Body of pancreas (tissue), 4 donors: ENCODE measurements at regions not wholly inside any gene's neighbourhood (a gene's known extent, or its start where the extent isn't known, plus 50 kb on each side); places are given as distances from the start of the nearest gene placed in this dataset.
A peak's percentile ranks its signal among the peaks of the same experiment; 100 is the strongest.
"Not testable (repeated sequence)": the region's sequence is repeated elsewhere in the genome, so short reads cannot be mapped to it uniquely, and the experiment has no call there.

Experiments
- ATAC-seq: fragments of 150-250 bp; one replicate; pipeline ENCODE4 v1.9.1; 2016
- DNase-seq, 4 donors: peaks; one replicate each; pipeline ENCODE4 v3.0.0-alpha.2; 2019
- H3K27ac ChIP-seq, 4 donors: fragments of 200-600 bp; sonication (generic); 1 replicate in 3 of 4; 2 replicates in 1 of 4; pipeline versions ENCODE4 v1.5.1 to v1.6.1; 2016 to 2019; ENCODE audit warnings: mild to moderate bottlenecking in 1 of 4, mixed read lengths in 1 of 4, moderate library complexity in 1 of 4
- H3K27me3 ChIP-seq, 2 donors: fragments of 200-600 bp; sonication (generic); one replicate each; pipeline ENCODE4 v1.6.0; 2016; ENCODE audit warnings: mild to moderate bottlenecking in 1 of 2
- H3K36me3 ChIP-seq, 2 donors: fragments of 200-600 bp; sonication (generic); replicated peaks in 1 of 2; 2 replicates each; pipeline ENCODE4 v1.5.1; 2016; ENCODE audit warnings: low read depth in 2 of 2; ENCODE audit not compliant: insufficient read depth in 1 of 2
- H3K4me1 ChIP-seq: fragments of 200-600 bp; sonication (generic); one replicate; pipeline ENCODE4 v1.6.0; 2016
- H3K4me3 ChIP-seq, 2 donors: fragments of 200-600 bp; sonication (generic); 1 replicate in 1 of 2; 2 replicates in 1 of 2; pipeline ENCODE4 v1.5.1; 2016 to 2019
- H3K9me3 ChIP-seq, 3 donors: fragments of 200-600 bp; sonication (generic); 1 replicate in 2 of 3; 2 replicates in 1 of 3; pipeline ENCODE4 v1.5.1; 2016
- POLR2A ChIP-seq, 3 donors: fragments of 450-650 bp; IDR thresholded peaks; one replicate each; pipeline ENCODE4 v1.6.1; 2016; ENCODE audit warnings: antibody characterized with exemption in 3 of 3, mild to moderate bottlenecking in 2 of 3
- WGBS, 2 donors: methylation state at CpG; one replicate each; pipeline ENCODE4 v1.1.5; 2017; 5-methylcytosine and 5-hydroxymethylcytosine counted together
- intact Hi-C: fragments of 100-400 bp; cut with DNase I; formaldehyde crosslinking; loops from one replicate; pipeline ENCODE4 v1.15.1; 2023
- TF ChIP-seq, protein P1 (sequence below), 7 experiments: fragments of 450-650 bp in 4 of 7; fragments of 200-600 bp in 3 of 7; sonication (generic) in 3 of 7; IDR thresholded peaks; one replicate each; pipeline ENCODE4 v1.5.1; 2016 to 2019; ENCODE audit warnings: antibody characterized with exemption in 7 of 7

- no peak for ATAC-seq
- 18 to 27% methylated on average over 1 of the region's 1 CpG for WGBS, 2 donors
- DNase-seq, result no peak
- Histone ChIP-seq H3K4me3 (no peak overlapping the region), H3K27ac (no peak overlapping the region), H3K4me1 (no peaks in the 10 kb centered on the region), H3K27me3 (no peaks in the 10 kb centered on the region), H3K9me3 (no peaks in the 10 kb centered on the region), H3K36me3 (no peaks in the 10 kb centered on the region)
- intact Hi-C loops, result loop anchor here (10.0 kb wide), 1 partner anchor 543 kb away; the partner anchor contains the start of gene SEMA3C
- TF ChIP-seq, protein P1, sequence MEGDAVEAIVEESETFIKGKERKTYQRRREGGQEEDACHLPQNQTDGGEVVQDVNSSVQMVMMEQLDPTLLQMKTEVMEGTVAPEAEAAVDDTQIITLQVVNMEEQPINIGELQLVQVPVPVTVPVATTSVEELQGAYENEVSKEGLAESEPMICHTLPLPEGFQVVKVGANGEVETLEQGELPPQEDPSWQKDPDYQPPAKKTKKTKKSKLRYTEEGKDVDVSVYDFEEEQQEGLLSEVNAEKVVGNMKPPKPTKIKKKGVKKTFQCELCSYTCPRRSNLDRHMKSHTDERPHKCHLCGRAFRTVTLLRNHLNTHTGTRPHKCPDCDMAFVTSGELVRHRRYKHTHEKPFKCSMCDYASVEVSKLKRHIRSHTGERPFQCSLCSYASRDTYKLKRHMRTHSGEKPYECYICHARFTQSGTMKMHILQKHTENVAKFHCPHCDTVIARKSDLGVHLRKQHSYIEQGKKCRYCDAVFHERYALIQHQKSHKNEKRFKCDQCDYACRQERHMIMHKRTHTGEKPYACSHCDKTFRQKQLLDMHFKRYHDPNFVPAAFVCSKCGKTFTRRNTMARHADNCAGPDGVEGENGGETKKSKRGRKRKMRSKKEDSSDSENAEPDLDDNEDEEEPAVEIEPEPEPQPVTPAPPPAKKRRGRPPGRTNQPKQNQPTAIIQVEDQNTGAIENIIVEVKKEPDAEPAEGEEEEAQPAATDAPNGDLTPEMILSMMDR (IDR thresholded peaks at IDR 0.05), result peak in 5 of 7 experiments; percentile 12 to 32 (median 22)
- no peak for TF ChIP-seq POLR2A (IDR thresholded peaks at IDR 0.05)
Observed at GRCh38 chr7:81457852-81458522, 311.9 kb downstream of the HGF start.

DNA sequence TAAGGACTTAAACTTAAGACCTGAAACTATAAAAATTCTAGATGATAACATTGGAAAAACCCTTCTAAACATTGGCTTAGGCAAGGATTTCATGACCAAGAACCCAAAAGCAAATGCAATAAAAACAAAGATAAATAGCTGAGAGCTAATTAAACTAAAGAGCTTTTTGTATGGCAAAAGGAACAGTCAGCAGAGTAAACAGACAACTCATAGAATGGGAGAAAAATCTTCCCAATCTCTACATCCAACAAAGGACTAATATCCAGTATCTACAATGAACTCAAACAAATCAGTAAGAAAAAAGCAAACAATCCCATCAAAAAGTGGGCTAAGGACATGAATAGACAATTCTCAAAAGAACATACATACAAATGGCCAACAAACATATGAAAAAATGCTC lies 316.1 kb downstream of the HGF start:
- not testable (repeated sequence) for H3K9me3 ChIP-seq, H3K27ac ChIP-seq, DNase-seq, H3K36me3 ChIP-seq, H3K27me3 ChIP-seq, H3K4me3 ChIP-seq, ATAC-seq, H3K4me1 ChIP-seq
- intact Hi-C loops, result loop anchor here (10.0 kb wide), 1 partner anchor 539 kb away; the partner anchor contains the start of gene SEMA3C

DNA sequence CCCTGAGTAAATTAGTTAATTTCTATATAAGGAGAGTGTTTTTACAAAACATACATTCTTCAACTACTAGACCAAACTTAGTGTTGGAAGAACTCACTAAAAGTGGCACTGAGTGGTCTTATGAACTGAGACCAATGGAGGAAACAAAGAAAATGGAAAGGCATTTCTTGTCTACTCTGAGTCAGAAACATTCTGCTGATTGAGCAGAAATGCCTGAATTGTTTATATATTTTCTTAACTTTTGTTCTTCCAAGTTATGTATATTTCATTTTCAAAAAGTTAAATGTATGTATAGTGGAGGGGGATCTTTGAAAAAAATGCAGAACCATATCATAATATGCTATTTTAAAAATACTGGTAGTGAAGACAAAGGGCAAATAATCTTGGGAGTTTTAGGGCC lies 320.7 kb downstream of the HGF start:
- ATAC-seq, result no peak
- no peak overlapping the region for H3K4me3 ChIP-seq
- H3K27me3 ChIP-seq, result no peaks in the 10 kb centered on the region
- no peak overlapping the region for H3K27ac ChIP-seq
- no peaks in the 10 kb centered on the region for H3K4me1 ChIP-seq
- no peaks in the 10 kb centered on the region for H3K36me3 ChIP-seq
- intact Hi-C loops, result no loop called here
- no peak for TF ChIP-seq POLR2A (IDR thresholded peaks at IDR 0.05)
- TF ChIP-seq, protein P1 (IDR thresholded peaks at IDR 0.05), result no peak
- no peak for DNase-seq
- no peaks in the 10 kb centered on the region for H3K9me3 ChIP-seq

DNA sequence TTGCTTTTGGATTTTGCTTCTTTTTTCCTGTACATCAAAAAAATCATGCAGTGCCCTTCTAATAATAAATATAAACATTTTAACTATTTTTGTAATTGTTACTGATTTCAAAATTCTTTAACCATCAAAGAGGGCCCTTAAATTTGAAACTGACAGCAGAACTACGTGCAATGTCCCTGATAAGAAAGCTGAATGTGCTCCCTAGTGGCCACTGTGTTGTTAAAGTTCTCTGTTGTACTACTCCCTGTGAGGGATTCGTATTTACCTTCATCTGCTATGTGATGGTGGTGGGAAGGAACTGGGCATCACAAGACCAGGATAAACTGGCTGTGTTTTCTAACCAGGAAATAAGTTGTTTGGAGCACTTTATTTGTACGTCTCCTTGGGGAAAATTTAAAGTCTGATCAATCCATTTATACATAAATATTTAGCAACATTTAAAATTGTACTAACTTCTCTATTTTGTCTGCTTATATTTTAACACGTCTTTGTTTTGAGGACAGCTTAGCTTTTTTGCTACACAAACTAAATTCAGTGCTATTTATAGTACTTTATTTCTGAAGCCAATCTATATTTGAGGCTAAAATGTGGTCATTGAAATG lies 322.4 kb downstream of the HGF start:
- ATAC-seq (no peak), DNase-seq (peak in 1 of 4 donors; percentile 11)
- TF ChIP-seq POLR2A (IDR thresholded peaks at IDR 0.05), result no peak
- TF ChIP-seq, protein P1 (IDR thresholded peaks at IDR 0.05), result peak in 6 of 7 experiments; percentile 9 to 43 (median 28)
- Histone ChIP-seq H3K27ac (no peak overlapping the region), H3K27me3 (no peaks in the 10 kb centered on the region), H3K36me3 (no peaks in the 10 kb centered on the region), H3K4me1 (no peaks in the 10 kb centered on the region), H3K9me3 (no peaks in the 10 kb centered on the region), H3K4me3 (no peak overlapping the region)
- intact Hi-C loops, result no loop called here
- 30 to 32% methylated on average over 4 of the region's 4 CpGs for WGBS, 2 donors

DNA sequence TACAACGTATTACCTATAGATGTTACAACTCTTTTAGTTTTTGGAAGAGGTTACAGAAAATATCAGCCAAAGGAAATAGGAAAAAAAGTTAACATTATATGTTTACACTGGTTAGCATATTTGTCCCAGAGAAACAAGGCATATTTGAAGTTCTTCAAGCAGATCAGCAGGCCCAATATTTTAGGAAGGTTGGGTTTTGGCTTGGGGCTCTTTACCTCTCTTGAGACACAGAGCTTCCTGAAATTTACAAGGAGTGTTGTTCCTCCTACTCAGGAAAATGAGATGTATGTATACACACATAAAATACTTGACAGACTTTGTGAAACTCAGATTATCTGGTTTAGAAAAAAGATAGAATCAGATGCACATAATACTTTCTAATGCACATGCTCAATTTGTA lies 323.6 kb downstream of the HGF start:
- 65 to 75% methylated on average over 1 of the region's 1 CpG for WGBS, 2 donors

More for the DNA sequence above, 323.6 kb downstream of the HGF start:
- Histone ChIP-seq H3K27ac (no peak overlapping the region), H3K4me1 (no peaks in the 10 kb centered on the region), H3K27me3 (no peaks in the 10 kb centered on the region), H3K36me3 (no peaks in the 10 kb centered on the region), H3K9me3 (no peaks in the 10 kb centered on the region), H3K4me3 (no peak overlapping the region)
- DNase-seq (no peak), ATAC-seq (no peak)
- TF ChIP-seq POLR2A (IDR thresholded peaks at IDR 0.05), result no peak
- TF ChIP-seq, protein P1 (IDR thresholded peaks at IDR 0.05), result no peak
- intact Hi-C loops, result no loop called here
